OCI-LY7 (cell line): ENCODE measurements at regions not wholly inside any gene's neighbourhood (a gene's known extent, or its start where the extent isn't known, plus 50 kb on each side); places are given as distances from the start of the nearest gene placed in this dataset.

Experiments
- BruUV-seq: library from RNA; stranded (reverse); fragments of 400-500 nt; replicated peaks from 2 replicates; lab custom pipeline; 2021; lab: Mats Ljungman, UMichigan
- CTCF ChIA-PET: fragments of 300-600 bp; sonication (Branson Sonifier 250); formaldehyde crosslinking; loops from one replicate; lab custom pipeline; 2022; ENCODE audit warnings: antibody characterized with exemption; ENCODE audit not compliant: unreplicated experiment; lab: Charles Lee
- POLR2A ChIA-PET: fragments of 300-600 bp; sonication (Branson Sonifier 250); formaldehyde crosslinking; loops from one replicate; lab custom pipeline; 2022; ENCODE audit warnings: antibody characterized with exemption; lab: Charles Lee
- DNase-seq: peaks from one replicate; pipeline ENCODE4 v3.0.0-alpha.2; 2015; ENCODE audit warnings: low spot score
- H2AFZ ChIP-seq: fragments of 200-600 bp; sonication (generic), shearing (Covaris generic); 2 replicates; pipeline ENCODE4 v1.6.1; 2014; ENCODE audit warnings: mild to moderate bottlenecking, antibody characterized with exemption, low read length, moderate library complexity
- H3K27ac ChIP-seq: fragments of 200-600 bp; sonication (generic); 2 replicates; pipeline ENCODE4 v1.5.1; 2014; ENCODE audit warnings: mixed run types, low read depth, mild to moderate bottlenecking, moderate library complexity, low read length, inconsistent platforms; ENCODE audit not compliant: poor library complexity, severe bottlenecking
- H3K36me3 ChIP-seq: fragments of 200-600 bp; sonication (generic); 2 replicates; pipeline ENCODE4 v1.6.1; 2014; ENCODE audit warnings: mild to moderate bottlenecking, antibody characterized with exemption, low read length, moderate library complexity, mixed read lengths; ENCODE audit not compliant: insufficient read depth
- H3K4me1 ChIP-seq: fragments of 200-600 bp; sonication (generic); 2 replicates; pipeline ENCODE4 v1.5.1; 2014; ENCODE audit warnings: mild to moderate bottlenecking, low read length; ENCODE audit not compliant: insufficient read depth, poor library complexity, severe bottlenecking
- H3K4me2 ChIP-seq: fragments of 200-600 bp; sonication (generic); 2 replicates; pipeline ENCODE4 v1.6.1; 2014; ENCODE audit warnings: mild to moderate bottlenecking, low read length
- H3K4me3 ChIP-seq: fragments of 200-600 bp; sonication (generic); 2 replicates; pipeline ENCODE4 v1.5.1; 2014; ENCODE audit warnings: mild to moderate bottlenecking, low read depth, low read length; ENCODE audit not compliant: poor library complexity, severe bottlenecking
- H3K79me2 ChIP-seq: fragments of 200-600 bp; sonication (generic); 2 replicates; pipeline ENCODE4 v1.6.1; 2016; ENCODE audit warnings: low read depth, mild to moderate bottlenecking, low read length, moderate library complexity, mixed read lengths; ENCODE audit not compliant: insufficient read depth
- H3K9me2 ChIP-seq: fragments of 200-600 bp; sonication (generic); 2 replicates; pipeline ENCODE4 v1.6.1; 2016; ENCODE audit warnings: mild to moderate bottlenecking, low read length, mixed read lengths; ENCODE audit not compliant: insufficient read depth
- H3K9me3 ChIP-seq: fragments of 200-600 bp; sonication (generic); 2 replicates; pipeline ENCODE4 v1.6.1; 2014; ENCODE audit warnings: mild to moderate bottlenecking, mixed run types, low read length, mixed read lengths
- H4K20me1 ChIP-seq: fragments of 200-600 bp; sonication (generic); 2 replicates; pipeline ENCODE4 v1.6.1; 2014; ENCODE audit warnings: mild to moderate bottlenecking, antibody characterized with exemption, low read length, moderate library complexity, mixed read lengths; ENCODE audit not compliant: insufficient read depth
- CTCF ChIP-seq: fragments of 200-600 bp; sonication (generic); conservative IDR thresholded peaks from 2 replicates; pipeline ENCODE4 v1.5.1; 2014; ENCODE audit warnings: mild to moderate bottlenecking, antibody characterized with exemption, low read length, moderate library complexity, mixed read lengths
- EZH2phosphoT487 ChIP-seq: fragments of 200-600 bp; sonication (generic); IDR thresholded peaks from 2 replicates; pipeline ENCODE4 v1.6.1; 2018; ENCODE audit warnings: low read depth, borderline replicate concordance, mild to moderate bottlenecking, mixed run types, antibody characterized with exemption, low read length, moderate library complexity, mixed read lengths
- intact Hi-C: fragments of 100-400 bp; cut with micrococcal nuclease; formaldehyde crosslinking; loops from one replicate; pipeline ENCODE4 v1.10.0; 2022; ENCODE audit not compliant: unreplicated experiment

DNA sequence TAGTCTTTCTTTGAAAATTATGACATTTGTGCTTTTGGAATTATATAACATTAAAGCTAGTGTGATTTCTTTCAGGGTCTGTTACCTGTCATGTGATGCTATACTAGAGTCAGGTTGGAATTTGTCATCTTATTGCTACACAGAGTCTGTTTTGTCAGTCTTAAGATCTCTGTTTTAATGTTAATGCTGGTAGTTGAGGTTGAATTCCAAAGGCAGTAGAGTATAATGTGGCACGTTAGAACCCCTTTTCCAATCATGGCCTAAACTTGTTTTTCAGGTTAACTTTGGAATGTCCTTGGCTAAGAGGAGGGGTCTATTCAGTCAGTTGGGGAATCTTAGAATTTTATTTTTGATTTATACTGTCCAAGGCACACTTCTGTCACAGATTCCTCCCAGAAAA is 258.5 kb downstream of the PABPC4L start:
- Histone ChIP-seq H3K4me1 (no peaks in the 10 kb centered on the region), H4K20me1 (no peaks in the 10 kb centered on the region), H3K9me2 (no peaks in the 10 kb centered on the region), H3K4me3 (no peak overlapping the region), H3K36me3 (no peaks in the 10 kb centered on the region), H3K79me2 (no peaks in the 10 kb centered on the region), H3K9me3 (no peaks in the 10 kb centered on the region), H3K27ac (no peak overlapping the region), H3K4me2 (no peak overlapping the region), H2AFZ (no peak overlapping the region)
- intact Hi-C loops = no loop called here
- no peak for TF ChIP-seq CTCF
- POLR2A ChIA-PET = no interaction called here
- no peak for DNase-seq
- CTCF ChIA-PET = no interaction called here
- BruUV-seq = no TSS peak

- Histone ChIP-seq H3K4me3 (no peak overlapping the region), H3K79me2 (no peaks in the 10 kb centered on the region), H3K9me2 (no peaks in the 10 kb centered on the region), H4K20me1 (no peaks in the 10 kb centered on the region), H3K4me2 (no peak overlapping the region), H3K4me1 (no peaks in the 10 kb centered on the region), H2AFZ (no peak overlapping the region), H3K36me3 (no peaks in the 10 kb centered on the region), H3K27ac (no peak overlapping the region), H3K9me3 (no peaks in the 10 kb centered on the region)
- intact Hi-C loops = no loop called here
- BruUV-seq = no TSS peak
- DNase-seq = no peak
- ChIA-PET POLR2A (no interaction called here), CTCF (no interaction called here)
- no peak for TF ChIP-seq EZH2phosphoT487
- TF ChIP-seq CTCF = no peak
Measured at GRCh38 chr4:133938061-133938460, 263.5 kb downstream of the PABPC4L start.

GRCh38 chr4:133929531-133930239 is 271.9 kb downstream of the PABPC4L start:
- TF ChIP-seq CTCF (no peak), EZH2phosphoT487 (no peak)
- no TSS peak for BruUV-seq
- POLR2A ChIA-PET = no interaction called here
- intact Hi-C loops = no loop called here
- no peak overlapping the region for H3K27ac ChIP-seq
- no peaks in the 10 kb centered on the region for H4K20me1 ChIP-seq
- no peaks in the 10 kb centered on the region for H3K9me2 ChIP-seq
- no peak overlapping the region for H3K4me2 ChIP-seq
- H3K4me3 ChIP-seq = no peak overlapping the region
- no peak overlapping the region for H2AFZ ChIP-seq
- no peaks in the 10 kb centered on the region for H3K4me1 ChIP-seq
- CTCF ChIA-PET = no interaction called here
- DNase-seq = no peak
- H3K36me3 ChIP-seq = no peaks in the 10 kb centered on the region
- no peaks in the 10 kb centered on the region for H3K9me3 ChIP-seq
- H3K79me2 ChIP-seq = no peaks in the 10 kb centered on the region
